GM23248 (cell line): ENCODE measurements at regions not wholly inside any gene's neighbourhood (a gene's known extent, or its start where the extent isn't known, plus 50 kb on each side); places are given as distances from the start of the nearest gene placed in this dataset.

Source experiments
- EZH2 ChIP-seq: fragments of 200-600 bp; sonication (generic); IDR thresholded peaks from 2 replicates; pipeline ENCODE4 v1.6.1; 2018; ENCODE audit warnings: antibody characterized with exemption, mild to moderate bottlenecking; ENCODE audit not compliant: insufficient read depth, poor library complexity, severe bottlenecking
- EZH2phosphoT487 ChIP-seq: fragments of 200-600 bp; sonication (generic); IDR thresholded peaks from 2 replicates; pipeline ENCODE4 v1.6.1; 2018; ENCODE audit warnings: antibody characterized with exemption, moderate library complexity, mild to moderate bottlenecking, low read depth; ENCODE audit not compliant: insufficient read depth

DNA sequence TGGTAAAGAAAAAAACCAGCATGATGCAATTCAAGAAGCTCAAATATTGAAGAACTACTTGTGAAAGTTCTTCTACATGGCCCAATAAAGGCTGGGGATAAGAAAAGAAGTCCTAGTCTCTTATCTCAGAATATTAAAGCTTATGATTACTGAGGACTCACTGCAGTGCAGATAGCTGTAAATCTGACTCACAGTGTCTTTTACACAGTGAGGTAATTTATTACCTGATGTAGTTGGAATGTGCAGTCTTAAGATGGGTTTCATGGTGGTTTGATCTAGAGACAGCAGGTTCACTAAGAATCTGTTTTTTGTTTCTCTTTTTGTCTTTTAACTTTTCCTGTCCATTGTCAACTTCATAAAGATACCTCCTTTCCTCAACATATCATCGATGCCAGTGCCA lies 484.0 kb upstream of the MAP2 start:
- TF ChIP-seq EZH2phosphoT487 (no peak), EZH2 (no peak)
